ENCODE measurements at regions not wholly inside any gene's neighbourhood (a gene's known extent, or its start where the extent isn't known, plus 50 kb on each side); places are given as distances from the start of the nearest gene placed in this dataset.

- TF ChIP-seq ZNF565 (CRISPR knock-in tag; conservative IDR thresholded peaks at IDR 0.05; ENCODE audit: low read depth): no peak
- TF ChIP-seq PATZ1 (CRISPR knock-in tag; IDR thresholded peaks at IDR 0.05; ENCODE audit: borderline replicate concordance): no peak
- no peak for TF ChIP-seq ZNF8 (CRISPR knock-in tag; IDR thresholded peaks at IDR 0.05)
- no peak for TF ChIP-seq SNAI2 (CRISPR knock-in tag; IDR thresholded peaks at IDR 0.05)
- TF ChIP-seq CSDC2 (CRISPR knock-in tag; IDR thresholded peaks at IDR 0.05): no peak
- no peak for TF ChIP-seq OSR1 (CRISPR knock-in tag; IDR thresholded peaks at IDR 0.05)
- no peak for TF ChIP-seq BACH2 (CRISPR knock-in tag; IDR thresholded peaks at IDR 0.05; ENCODE audit: borderline replicate concordance)
- no peak; the same call in 1 of the 2 replicates for TF ChIP-seq TCF4 (CRISPR knock-in tag; IDR thresholded peaks at IDR 0.05; ENCODE audit: borderline replicate concordance)
- TF ChIP-seq ESRRG (CRISPR knock-in tag; IDR thresholded peaks at IDR 0.05): no peak
- TF ChIP-seq ZC3H10 (CRISPR knock-in tag; IDR thresholded peaks at IDR 0.05): no peak
- no peak for TF ChIP-seq ZFP3 (CRISPR knock-in tag; IDR thresholded peaks at IDR 0.05)
- no peak for TF ChIP-seq RARB (CRISPR knock-in tag; IDR thresholded peaks at IDR 0.05)
- TF ChIP-seq GLIS3 (CRISPR knock-in tag; IDR thresholded peaks at IDR 0.05): no peak
- TF ChIP-seq ISL1 (CRISPR knock-in tag; IDR thresholded peaks at IDR 0.05): no peak
- TF ChIP-seq ZNF70 (CRISPR knock-in tag; IDR thresholded peaks at IDR 0.05): no peak
- no peak for TF ChIP-seq CSRNP3 (CRISPR knock-in tag; IDR thresholded peaks at IDR 0.05)
- ATAC-seq: no peak
Measured at GRCh38 chr1:219387211-219387610, 213.5 kb downstream of the LYPLAL1 start.

- peak; percentile 87 for ATAC-seq
- TF ChIP-seq TCF4 (CRISPR knock-in tag; IDR thresholded peaks at IDR 0.05; ENCODE audit: borderline replicate concordance): no peak
- TF ChIP-seq SNAI2 (CRISPR knock-in tag; IDR thresholded peaks at IDR 0.05): no peak
- TF ChIP-seq PPARA (CRISPR knock-in tag; IDR thresholded peaks at IDR 0.05; ENCODE audit: borderline replicate concordance): no peak
- TF ChIP-seq PATZ1 (CRISPR knock-in tag; IDR thresholded peaks at IDR 0.05; ENCODE audit: borderline replicate concordance): no peak
- TF ChIP-seq POU6F1 (CRISPR knock-in tag; IDR thresholded peaks at IDR 0.05; ENCODE audit: borderline replicate concordance, low read depth): no peak
- no peak for TF ChIP-seq CSRNP3 (CRISPR knock-in tag; IDR thresholded peaks at IDR 0.05)
Measured at GRCh38 chr1:219385787-219386427, 212.2 kb downstream of the LYPLAL1 start.

GRCh38 chr1:219383281-219383680 lies 209.6 kb downstream of the LYPLAL1 start:
- ATAC-seq: peak; percentile 68
- TF ChIP-seq ZFP30 (CRISPR knock-in tag; IDR thresholded peaks at IDR 0.05) (no peak), ISL1 (CRISPR knock-in tag; IDR thresholded peaks at IDR 0.05) (peak; percentile 73), BACH2 (CRISPR knock-in tag; IDR thresholded peaks at IDR 0.05; ENCODE audit: borderline replicate concordance) (no peak), PPARA (CRISPR knock-in tag; IDR thresholded peaks at IDR 0.05; ENCODE audit: borderline replicate concordance) (no peak), ZNF565 (CRISPR knock-in tag; conservative IDR thresholded peaks at IDR 0.05; ENCODE audit: low read depth) (no peak), CSDC2 (CRISPR knock-in tag; IDR thresholded peaks at IDR 0.05) (no peak), TSHZ2 (CRISPR knock-in tag; IDR thresholded peaks at IDR 0.05) (no peak), ARNTL (CRISPR knock-in tag; IDR thresholded peaks at IDR 0.05; ENCODE audit: borderline replicate concordance, low read depth) (no peak), POU6F1 (CRISPR knock-in tag; IDR thresholded peaks at IDR 0.05; ENCODE audit: borderline replicate concordance, low read depth) (peak; percentile 63; the same call in 1 of the 2 replicates), ZNF70 (CRISPR knock-in tag; IDR thresholded peaks at IDR 0.05) (no peak), ESRRG (CRISPR knock-in tag; IDR thresholded peaks at IDR 0.05) (no peak), ZC3H10 (CRISPR knock-in tag; IDR thresholded peaks at IDR 0.05) (no peak)
